ENCODE measurements at regions not wholly inside any gene's neighbourhood (a gene's known extent, or its start where the extent isn't known, plus 50 kb on each side); places are given as distances from the start of the nearest gene placed in this dataset.
A peak's percentile ranks its signal among the peaks of the same experiment; 100 is the strongest.

GRCh38 chr2:12089001-12089400, 342.6 kb downstream of the LPIN1 start:
- no peak for DNase-seq

- DNase-seq, result no peak
Observed at GRCh38 chr2:12089496-12089895, 343.1 kb downstream of the LPIN1 start.

- no peak for DNase-seq
Observed at GRCh38 chr2:12090072-12090471, 343.6 kb downstream of the LPIN1 start.

GRCh38 chr2:12090590-12090989, 344.2 kb downstream of the LPIN1 start:
- DNase-seq, result no peak

GRCh38 chr2:12091201-12091806, 344.9 kb downstream of the LPIN1 start:
- peak; percentile 87 for DNase-seq

GRCh38 chr2:12094134-12094533, 347.7 kb downstream of the LPIN1 start:
- no peak for DNase-seq

GRCh38 chr2:12096051-12096787, 349.8 kb downstream of the LPIN1 start:
- no peak for DNase-seq

GRCh38 chr2:12096788-12097449, 350.5 kb downstream of the LPIN1 start:
- no peak for DNase-seq

GRCh38 chr2:12097859-12098258, 351.4 kb downstream of the LPIN1 start:
- no peak for DNase-seq

- no peak for DNase-seq
Observed at GRCh38 chr2:12099374-12099773, 352.9 kb downstream of the LPIN1 start.

GRCh38 chr2:12102679-12103078, 356.2 kb downstream of the LPIN1 start:
- DNase-seq, result no peak

GRCh38 chr2:12105180-12105579, 358.7 kb downstream of the LPIN1 start:
- no peak for DNase-seq

GRCh38 chr2:12106440-12107080, 360.1 kb downstream of the LPIN1 start:
- DNase-seq, result peak; percentile 100

GRCh38 chr2:12107321-12107720, 360.9 kb downstream of the LPIN1 start:
- no peak for DNase-seq

- peak; percentile 42 for DNase-seq
Observed at GRCh38 chr2:12107939-12108338, 361.5 kb downstream of the LPIN1 start.

GRCh38 chr2:12109363-12110017, 363.1 kb downstream of the LPIN1 start:
- DNase-seq, result no peak

GRCh38 chr2:12110074-12110473, 363.6 kb downstream of the LPIN1 start:
- no peak for DNase-seq

- DNase-seq, result no peak
Observed at GRCh38 chr2:12110481-12110880, 364.0 kb downstream of the LPIN1 start.

GRCh38 chr2:12113412-12113811, 367.0 kb downstream of the LPIN1 start:
- no peak for DNase-seq

- DNase-seq, result no peak
Observed at GRCh38 chr2:12114816-12115215, 368.4 kb downstream of the LPIN1 start.

- no peak for DNase-seq
Observed at GRCh38 chr2:12116228-12116750, 369.9 kb downstream of the LPIN1 start.

- DNase-seq, result peak; percentile 88
Observed at GRCh38 chr2:12119841-12120240, 373.4 kb downstream of the LPIN1 start.
